ENCODE measurements at regions not wholly inside any gene's neighbourhood (a gene's known extent, or its start where the extent isn't known, plus 50 kb on each side); places are given as distances from the start of the nearest gene placed in this dataset.
"Not testable (repeated sequence)": the region's sequence is repeated elsewhere in the genome, so short reads cannot be mapped to it uniquely, and the experiment has no call there.

DNA sequence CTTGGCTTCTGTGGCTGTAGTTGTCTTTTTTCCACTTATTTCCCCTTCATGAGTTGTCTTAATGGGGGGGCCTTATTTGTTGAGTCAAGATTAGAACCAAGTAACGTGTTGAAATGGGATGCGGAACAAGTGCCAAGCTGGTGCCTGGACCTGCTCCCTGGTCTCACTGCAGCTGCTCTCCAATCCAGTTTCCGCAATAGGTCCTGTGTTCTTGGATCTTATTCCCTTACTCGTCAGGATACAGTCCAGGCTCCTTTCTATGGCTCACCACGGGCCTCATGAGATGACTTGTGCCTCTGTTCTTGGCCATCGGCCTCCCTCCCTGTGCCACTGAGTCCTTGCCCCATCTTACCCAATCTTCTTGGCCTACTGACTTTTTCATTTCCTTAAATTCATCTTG lies 159.6 kb upstream of the CADM1 start:
- no peak for DNase-seq (ENCODE audit: low spot score)

GRCh38 chr11:115660030-115660805 lies 156.0 kb upstream of the CADM1 start:
- no peak for DNase-seq (ENCODE audit: low spot score)

- no peak for DNase-seq (ENCODE audit: low spot score)
These were observed 155.1 kb upstream of the CADM1 start for GRCh38 chr11:115659061-115659963.

DNA sequence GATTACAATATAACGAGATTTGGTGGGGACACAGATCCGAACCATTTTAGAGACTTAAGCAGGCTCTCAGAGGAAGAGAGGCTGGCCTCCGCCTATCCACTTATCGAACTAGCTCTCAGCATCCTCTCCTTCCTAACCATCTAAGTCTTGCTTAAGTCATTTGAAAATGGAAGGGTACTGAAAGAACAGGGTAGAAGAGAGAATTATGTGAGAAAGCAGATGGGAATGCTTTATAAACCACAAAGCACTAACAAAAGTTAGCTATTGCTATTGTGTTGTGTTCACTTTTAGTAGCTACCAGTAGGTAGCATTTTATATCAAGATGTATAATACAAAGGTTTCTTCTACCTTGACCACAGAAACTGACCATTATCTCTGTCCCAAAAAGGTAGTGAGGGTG lies 153.4 kb upstream of the CADM1 start:
- no peak for DNase-seq (ENCODE audit: low spot score)

DNA sequence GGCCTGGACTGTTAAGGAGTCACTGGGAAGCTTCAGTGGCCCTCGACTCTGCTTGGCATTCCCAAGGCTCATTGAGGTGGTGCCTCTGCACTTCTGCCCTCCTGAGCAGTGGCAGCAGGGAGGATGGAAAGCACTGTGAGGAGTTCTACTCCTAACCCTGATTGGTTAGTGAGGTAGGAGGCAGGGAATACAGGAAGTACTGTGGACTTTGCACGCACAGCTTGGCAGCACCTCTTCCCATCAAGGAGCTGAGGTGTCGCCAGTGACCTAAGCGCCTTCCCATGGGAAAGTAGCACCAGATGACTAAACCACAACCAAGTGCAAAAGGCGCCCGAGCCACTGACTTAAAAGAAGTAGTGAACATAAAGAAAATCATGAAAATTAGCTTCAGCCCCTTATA lies 152.5 kb upstream of the CADM1 start:
- DNase-seq (ENCODE audit: low spot score), result no peak

GRCh38 chr11:115656041-115656440 lies 151.8 kb upstream of the CADM1 start:
- no peak for DNase-seq (ENCODE audit: low spot score)

- DNase-seq (ENCODE audit: low spot score), result no peak
These were observed 150.6 kb upstream of the CADM1 start for GRCh38 chr11:115654792-115655191.

- no peak for DNase-seq (ENCODE audit: low spot score)
These were observed 149.7 kb upstream of the CADM1 start for GRCh38 chr11:115653926-115654325.

- DNase-seq (ENCODE audit: low spot score), result no peak
These were observed 148.9 kb upstream of the CADM1 start for GRCh38 chr11:115653076-115653475.

GRCh38 chr11:115652496-115652895 lies 148.3 kb upstream of the CADM1 start:
- no peak for DNase-seq (ENCODE audit: low spot score)

DNA sequence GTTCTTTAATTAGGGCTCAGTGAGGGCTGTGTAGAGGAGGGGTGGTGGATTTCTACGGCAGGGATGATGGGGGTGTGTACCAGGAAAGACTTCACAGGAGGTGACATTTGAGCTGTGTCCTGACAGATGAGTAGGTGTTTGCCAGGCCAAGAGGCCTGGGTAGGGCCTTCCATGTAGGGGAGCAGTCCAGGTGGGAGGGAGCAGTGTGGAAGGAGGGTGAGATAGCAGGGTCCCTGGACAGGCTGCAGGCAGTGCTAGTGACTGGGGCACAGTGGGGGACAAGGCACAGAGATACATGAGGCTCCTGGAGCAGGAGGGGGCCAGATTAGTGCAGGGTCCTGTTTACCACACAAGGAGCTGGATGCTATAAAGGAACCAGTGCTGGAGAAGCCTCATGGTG lies 147.9 kb upstream of the CADM1 start:
- no peak for DNase-seq (ENCODE audit: low spot score)

DNA sequence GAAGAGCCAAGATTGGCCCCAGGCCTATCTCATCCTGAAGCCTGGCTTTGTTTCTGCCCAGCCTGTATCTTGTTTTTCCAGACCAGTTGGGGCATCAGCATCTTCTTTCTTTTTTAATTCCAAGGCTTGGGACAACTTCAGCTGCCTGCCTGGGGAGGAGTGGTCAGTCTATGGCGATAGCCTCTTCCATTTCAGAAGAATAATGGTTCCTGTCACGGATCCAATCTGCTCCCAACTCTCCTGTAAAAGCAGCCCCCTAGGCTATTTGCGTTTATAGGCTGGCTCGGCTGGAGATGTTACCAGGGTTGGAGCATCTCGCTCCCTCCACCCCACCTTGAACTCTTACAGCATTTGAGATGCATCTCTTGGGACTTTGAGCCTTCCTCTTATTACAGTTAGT lies 145.2 kb upstream of the CADM1 start:
- DNase-seq (ENCODE audit: low spot score), result no peak

DNA sequence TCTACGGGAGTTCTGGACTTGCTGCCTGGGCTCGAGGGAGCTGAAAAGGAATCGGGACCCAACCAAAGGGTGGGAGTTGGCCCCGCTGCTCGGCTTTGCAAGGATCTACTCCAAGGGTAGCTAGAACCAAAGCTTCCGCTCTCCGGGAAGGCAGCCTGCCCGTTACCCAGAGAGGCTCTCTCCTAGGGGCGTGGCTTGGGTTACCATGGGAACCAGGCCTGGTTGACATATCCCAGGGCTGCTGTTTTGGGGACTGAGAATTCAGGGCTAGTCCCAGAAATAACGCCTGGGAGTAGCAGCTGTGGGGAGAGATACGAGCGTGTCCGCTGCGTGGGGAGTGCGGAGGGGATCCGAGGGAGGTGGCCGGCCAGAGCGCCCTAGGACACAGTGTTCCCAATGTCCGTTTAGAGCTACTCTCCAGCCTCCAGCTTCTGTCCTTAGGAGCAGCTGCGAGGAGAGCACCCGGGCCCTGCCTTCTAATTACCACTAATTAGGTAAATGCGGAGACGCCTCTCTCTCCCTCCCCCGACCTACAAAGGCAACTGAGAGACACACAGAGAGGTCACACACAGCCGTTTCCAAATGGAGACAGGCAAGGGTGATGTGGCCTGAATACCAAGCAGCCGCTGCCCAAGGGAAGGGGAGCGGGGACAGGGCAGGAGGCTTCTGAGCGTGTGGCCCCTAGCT lies 141.6 kb upstream of the CADM1 start:
- no peak for DNase-seq (ENCODE audit: low spot score)

- no peak for DNase-seq (ENCODE audit: low spot score)
These were observed 140.6 kb upstream of the CADM1 start for GRCh38 chr11:115644856-115645255.

DNA sequence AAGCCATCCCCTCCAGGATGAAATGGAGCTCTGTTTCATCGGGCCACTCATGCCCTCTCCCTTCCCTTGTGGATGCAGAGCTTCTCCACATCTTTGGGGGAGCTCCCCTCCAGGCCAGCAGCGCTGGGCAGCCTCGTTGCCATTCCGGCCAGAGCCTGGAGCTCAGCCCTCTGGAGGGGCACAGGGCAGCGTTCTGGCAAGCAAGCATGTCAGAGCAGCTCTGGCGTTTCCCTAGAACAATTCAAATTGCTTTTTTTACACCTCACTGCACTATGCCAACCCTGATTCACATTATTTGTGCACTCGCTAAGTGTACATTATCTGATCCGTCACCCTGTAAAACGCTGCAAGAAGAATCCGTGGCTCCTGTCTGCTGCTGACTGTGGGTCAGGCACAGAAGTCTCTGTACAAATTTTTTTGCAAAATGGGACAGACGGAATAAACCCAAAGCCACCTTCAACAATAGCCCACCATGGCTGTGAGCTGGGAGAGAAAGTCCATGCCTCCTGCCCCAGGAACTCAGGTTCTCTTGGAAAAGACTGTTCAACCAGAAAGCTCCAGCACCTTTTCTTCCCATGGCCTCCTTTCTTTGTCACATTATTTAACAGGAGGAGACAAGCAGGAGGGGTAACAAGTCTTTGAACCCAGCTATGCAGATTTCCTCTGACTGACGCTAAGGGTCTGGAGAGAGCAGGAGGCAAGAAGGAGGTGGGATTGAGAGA lies 139.5 kb upstream of the CADM1 start:
- no peak for DNase-seq (ENCODE audit: low spot score)

DNA sequence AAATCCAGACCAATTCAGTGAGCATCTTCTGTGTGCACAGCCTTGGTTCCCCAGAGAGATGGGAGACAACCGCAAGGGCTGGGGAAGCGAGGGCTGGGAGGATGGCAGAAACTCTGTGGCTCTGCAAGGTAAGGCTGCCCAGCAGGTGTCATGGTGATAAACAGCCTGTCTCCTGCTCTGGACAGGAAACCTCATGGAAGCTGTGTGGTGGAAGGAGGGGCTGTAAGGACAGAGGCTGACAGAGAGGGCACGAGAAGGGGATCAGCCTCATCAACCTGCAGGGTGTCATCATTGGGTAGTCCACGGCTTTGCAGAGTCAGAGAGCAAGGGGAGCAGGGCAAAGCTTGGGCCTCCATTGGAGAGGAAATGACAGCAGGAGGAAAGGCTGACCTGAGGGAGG lies 138.4 kb upstream of the CADM1 start:
- no peak for DNase-seq (ENCODE audit: low spot score)

DNA sequence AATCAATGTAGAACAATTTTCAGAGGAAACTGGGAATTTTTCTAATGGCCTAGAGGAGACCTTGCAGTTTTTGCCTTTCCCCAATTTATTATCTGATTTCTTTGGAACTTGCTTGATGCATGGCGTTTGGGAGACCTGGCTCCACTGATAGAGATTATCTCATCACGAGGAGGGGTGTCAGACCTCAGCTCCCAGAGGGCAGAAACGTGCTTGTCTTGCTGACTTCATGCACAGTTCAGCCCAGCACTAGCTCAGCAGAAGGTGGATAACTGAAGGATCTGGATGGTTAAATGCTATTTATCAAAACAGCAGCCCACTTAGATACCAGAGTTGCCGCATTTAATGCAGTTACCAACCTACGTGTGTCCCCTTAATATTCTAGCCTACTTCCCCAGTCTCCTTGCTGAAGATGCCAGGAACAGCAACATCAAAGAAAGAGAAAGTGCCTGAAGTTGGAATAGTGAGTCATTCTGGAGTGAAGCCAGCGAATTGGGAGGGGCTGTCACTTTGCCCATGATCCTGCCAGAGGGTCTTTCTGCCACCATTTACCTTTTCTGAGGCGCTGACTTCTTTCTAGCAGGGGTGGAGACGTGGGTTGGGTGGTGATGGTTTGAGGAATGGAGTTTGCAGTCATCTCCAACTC lies 133.5 kb upstream of the CADM1 start:
- DNase-seq (ENCODE audit: low spot score), result no peak

DNA sequence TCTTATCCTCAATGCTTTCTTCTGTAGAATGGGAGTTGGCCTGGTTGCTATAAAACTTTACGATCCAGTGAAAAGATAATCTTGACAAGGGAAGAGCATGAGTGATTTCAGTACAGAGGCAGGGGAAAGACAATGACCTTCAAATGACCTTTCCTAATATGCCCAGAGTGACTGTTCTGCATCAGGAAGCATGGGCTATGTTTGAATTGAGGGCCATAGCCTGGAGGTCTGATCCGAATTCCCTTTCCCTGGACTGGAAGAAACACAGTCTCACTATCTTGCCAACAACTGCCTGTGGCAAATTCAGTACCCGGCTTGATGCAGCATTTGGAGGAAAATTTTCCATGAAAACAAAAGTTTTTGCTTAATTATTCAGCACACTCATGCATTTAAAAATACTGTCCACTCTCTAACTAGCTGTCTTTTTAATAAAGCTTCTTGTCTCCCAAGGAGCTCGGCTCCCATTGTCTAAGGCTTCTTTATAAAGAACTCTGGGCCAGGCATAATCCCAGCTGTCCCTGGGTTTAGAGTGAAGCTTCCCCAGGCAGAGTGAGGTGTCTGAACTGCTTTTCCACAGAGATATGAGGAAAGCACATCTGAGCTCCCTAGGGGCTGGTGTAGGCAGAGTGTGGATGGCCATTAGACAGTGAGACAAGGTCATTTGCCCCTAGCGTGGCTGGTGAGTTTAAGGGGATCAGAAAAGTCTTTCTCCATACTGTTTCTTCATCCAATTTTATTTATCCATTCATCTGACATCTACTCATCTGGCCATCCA lies 132.7 kb upstream of the CADM1 start:
- DNase-seq (ENCODE audit: low spot score), result no peak

DNA sequence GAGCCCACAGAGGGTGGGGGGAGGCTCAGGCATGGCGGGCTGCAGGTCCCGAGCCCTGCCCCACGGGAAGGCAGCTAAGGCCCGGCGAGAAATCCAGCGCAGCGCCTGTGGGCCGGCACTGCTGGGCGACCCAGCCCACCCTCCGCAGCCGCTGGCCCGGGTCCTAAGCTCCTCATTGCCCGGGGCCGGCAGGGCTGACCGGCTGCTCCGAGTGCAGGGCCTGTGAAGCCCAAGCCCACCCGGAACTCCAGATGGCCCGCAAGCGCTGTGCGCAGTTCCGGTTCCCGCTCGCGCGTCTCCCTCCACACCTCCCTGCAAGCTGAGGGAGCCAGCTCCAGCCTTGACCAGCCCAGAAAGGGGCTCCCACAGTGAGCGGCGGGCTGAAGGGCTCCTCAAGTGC lies 129.8 kb upstream of the CADM1 start:
- not testable (repeated sequence) for DNase-seq (ENCODE audit: low spot score)

DNA sequence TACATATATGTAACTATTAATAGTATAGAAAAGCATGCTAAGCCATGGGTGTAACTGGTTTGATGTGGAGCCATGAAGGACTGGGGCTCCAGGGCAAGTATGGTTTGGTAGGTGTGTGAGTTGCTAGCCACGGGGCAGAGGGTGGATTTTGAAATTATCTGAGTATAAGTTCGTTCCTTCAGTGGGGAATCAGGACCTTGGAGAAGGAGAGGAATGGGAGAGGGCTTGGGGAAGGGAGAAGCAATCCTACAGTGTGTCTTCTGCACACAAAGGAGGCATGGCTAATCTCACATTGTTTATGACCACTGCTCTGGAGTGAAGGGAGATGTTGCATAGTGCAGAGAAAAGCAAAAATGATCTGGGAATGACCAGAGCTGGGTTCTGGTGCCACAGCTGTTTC lies 127.8 kb upstream of the CADM1 start:
- no peak for DNase-seq (ENCODE audit: low spot score)

GRCh38 chr11:115631609-115632008 lies 127.4 kb upstream of the CADM1 start:
- no peak for DNase-seq (ENCODE audit: low spot score)

Data from HuH-7.5 (cell line).